Prostate gland (tissue), 2 donors: ENCODE measurements at regions not wholly inside any gene's neighbourhood (a gene's known extent, or its start where the extent isn't known, plus 50 kb on each side); places are given as distances from the start of the nearest gene placed in this dataset.

Source experiments
- POLR2A ChIP-seq: fragments of 450-650 bp; IDR thresholded peaks from one replicate; pipeline ENCODE4 v1.6.1; 2016; ENCODE audit warnings: antibody characterized with exemption, mild to moderate bottlenecking
- POLR2AphosphoS5 ChIP-seq: sonication (generic); formaldehyde crosslinking; IDR thresholded peaks from one replicate; pipeline ENCODE4 v1.6.1; 2017; ENCODE audit warnings: antibody characterized with exemption
- TF ChIP-seq, protein P1 (sequence below), 4 experiments: fragments of 200-600 bp in 2 of 4; fragments of 450-650 bp in 2 of 4; sonication (generic) in 2 of 4; IDR thresholded peaks; 1 replicate in 3 of 4; 2 replicates in 1 of 4; pipeline ENCODE4 v1.5.1; 2016 to 2019; ENCODE audit warnings: antibody characterized with exemption in 4 of 4, mild to moderate bottlenecking in 2 of 4, moderate library complexity in 2 of 4

DNA sequence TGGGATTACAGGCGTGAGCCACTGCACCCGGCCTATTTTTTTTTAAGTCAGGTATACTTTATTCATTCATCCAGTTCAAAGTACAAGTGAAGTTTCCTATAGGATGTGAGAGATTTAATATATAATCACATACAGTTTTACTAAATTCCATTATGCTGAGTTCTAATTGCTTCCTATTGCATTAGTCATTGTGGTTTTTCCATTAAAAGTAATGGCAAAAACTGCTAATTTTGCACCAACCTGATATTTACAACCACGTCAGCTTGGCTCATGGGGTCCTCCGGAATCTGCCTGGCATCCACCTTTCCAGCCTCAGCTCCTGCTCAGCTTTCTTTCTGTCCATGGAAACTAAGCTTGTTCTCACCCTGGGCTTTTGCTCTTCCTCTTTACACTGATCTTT, 67.0 kb upstream of the CSRP2 start:
- TF ChIP-seq, protein P1, sequence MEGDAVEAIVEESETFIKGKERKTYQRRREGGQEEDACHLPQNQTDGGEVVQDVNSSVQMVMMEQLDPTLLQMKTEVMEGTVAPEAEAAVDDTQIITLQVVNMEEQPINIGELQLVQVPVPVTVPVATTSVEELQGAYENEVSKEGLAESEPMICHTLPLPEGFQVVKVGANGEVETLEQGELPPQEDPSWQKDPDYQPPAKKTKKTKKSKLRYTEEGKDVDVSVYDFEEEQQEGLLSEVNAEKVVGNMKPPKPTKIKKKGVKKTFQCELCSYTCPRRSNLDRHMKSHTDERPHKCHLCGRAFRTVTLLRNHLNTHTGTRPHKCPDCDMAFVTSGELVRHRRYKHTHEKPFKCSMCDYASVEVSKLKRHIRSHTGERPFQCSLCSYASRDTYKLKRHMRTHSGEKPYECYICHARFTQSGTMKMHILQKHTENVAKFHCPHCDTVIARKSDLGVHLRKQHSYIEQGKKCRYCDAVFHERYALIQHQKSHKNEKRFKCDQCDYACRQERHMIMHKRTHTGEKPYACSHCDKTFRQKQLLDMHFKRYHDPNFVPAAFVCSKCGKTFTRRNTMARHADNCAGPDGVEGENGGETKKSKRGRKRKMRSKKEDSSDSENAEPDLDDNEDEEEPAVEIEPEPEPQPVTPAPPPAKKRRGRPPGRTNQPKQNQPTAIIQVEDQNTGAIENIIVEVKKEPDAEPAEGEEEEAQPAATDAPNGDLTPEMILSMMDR (IDR thresholded peaks at IDR 0.05), result no peak
- TF ChIP-seq POLR2AphosphoS5 (no peak), POLR2A (no peak)
